ENCODE measurements at regions not wholly inside any gene's neighbourhood (a gene's known extent, or its start where the extent isn't known, plus 50 kb on each side); places are given as distances from the start of the nearest gene placed in this dataset.

DNA sequence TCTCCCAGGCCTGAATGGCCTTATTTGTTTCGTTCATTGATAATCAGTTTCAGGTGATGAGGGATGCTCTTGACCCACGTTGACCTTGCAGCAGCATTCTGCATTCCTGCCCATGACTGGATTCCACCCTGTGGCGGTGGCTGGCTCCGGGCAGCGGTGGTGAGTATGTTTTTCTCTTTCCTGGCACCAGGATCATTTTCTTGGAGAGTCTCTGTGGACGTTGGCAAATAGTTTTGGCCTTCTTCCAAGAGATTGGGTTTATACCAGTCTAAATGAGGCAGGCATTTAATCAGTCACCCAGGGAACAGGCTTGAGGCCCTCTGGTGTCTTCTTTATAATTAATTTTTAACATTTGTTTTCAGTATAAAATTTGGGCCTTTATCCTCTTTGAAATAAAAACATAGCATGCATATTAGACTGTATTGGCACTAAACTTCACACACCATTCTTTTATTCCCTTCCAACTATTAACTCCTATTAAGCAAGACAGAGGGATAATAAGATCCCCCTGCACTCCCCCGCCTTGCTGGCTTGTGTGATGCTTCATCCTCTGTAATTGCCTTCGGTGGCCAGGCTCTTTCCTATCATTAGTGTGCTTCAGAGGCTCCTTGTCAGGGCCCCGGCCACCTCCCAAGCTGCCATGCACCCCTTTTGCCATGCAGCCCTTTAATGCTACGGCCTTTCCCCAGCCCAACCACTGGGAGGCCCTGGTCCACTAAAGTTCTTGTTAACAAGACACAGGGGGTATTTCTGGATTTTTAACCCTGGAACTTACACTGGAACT, 176.2 kb upstream of the TOPAZ1 start:
- no peak for DNase-seq

DNA sequence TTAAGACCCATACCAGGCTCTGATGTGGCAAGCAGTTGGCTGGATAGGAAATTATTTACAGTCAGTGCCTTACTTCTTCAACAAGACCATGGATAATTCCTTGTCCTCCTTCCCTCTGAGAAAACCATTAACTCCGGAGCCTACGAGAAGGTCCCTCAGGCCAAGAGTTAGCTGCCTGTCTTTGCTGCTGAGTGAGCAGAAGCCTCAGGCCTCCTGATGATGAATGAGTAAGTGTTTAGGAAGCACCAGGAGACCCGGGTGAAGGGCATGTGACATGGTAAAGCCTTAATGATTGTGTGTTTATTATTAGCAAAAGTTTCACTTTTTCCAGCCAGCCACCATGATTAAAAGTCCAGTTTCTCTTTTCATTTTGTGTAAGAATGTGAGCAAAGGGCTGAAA, 174.9 kb upstream of the TOPAZ1 start:
- DNase-seq, result no peak

- DNase-seq, result no peak
Observed at GRCh38 chr3:44067431-44067830, 174.3 kb upstream of the TOPAZ1 start.

DNA sequence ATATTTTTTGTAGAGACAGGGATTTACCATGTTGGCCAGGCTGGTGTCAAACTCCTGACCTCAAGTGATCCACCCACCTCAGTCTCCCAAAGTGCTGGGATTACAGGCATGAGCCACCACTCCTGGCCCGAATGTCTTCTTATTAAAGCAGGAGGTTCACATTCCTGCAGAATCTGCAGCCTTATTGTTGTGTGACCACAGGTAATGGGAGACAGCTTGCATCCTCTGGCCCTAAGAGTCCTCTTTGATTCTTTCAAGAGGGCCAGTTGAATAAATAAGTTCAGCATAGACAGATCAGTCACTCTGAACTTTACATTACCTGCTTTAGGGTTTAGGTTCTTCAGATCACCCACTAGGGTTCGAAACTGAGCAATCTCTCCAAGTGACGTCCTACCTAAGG, 172.9 kb upstream of the TOPAZ1 start:
- no peak for DNase-seq

GRCh38 chr3:44069276-44069675, 172.4 kb upstream of the TOPAZ1 start:
- no peak for DNase-seq

- DNase-seq, result no peak
Observed at GRCh38 chr3:44070841-44071546, 170.7 kb upstream of the TOPAZ1 start.

DNA sequence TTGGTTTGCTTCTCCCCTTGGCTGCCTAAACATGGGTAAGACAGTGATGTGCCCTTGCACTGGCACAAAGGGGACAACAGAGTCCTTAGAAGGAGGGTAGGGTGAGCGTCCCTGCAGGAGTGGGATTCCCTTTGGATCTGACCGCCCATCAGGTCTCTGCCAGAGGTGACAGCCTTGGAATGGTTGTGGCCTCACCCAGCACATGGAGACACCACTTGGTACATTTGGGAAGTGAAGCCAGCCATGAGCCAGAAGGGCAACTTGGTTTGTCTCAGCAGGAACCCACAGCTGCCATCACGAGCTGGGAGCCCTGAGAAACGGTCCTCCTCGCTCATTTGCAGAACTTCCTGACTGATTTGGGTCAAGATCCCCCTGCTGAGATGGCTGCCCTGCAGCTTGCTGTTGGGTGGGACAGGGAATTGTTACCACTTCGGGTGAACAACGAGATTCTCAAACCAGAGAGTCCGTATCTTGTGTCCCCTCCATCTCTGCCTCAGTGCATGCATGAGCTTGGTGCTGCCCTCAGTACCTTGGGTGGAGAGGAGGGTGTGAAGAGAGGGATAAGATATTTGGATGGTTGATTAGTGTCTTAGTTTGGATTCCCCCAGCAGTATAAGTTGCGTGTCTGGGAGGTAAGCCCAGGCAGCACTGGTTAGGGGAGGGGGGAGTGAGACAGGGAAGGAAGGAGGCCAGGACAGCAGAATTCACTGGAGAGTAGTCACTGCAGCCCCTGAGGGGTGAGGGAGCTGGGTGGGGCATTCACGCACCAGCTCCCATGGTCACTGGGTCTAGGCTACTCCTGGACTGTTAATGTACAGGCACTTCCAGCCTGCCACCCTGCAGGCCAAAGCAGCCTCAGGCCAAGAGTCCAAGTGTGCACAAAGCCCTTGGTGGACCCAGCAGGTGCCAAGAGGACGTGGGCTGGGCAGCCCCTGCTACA, 168.8 kb upstream of the TOPAZ1 start:
- DNase-seq, result no peak

GRCh38 chr3:44074181-44074580, 167.5 kb upstream of the TOPAZ1 start:
- DNase-seq, result no peak

DNA sequence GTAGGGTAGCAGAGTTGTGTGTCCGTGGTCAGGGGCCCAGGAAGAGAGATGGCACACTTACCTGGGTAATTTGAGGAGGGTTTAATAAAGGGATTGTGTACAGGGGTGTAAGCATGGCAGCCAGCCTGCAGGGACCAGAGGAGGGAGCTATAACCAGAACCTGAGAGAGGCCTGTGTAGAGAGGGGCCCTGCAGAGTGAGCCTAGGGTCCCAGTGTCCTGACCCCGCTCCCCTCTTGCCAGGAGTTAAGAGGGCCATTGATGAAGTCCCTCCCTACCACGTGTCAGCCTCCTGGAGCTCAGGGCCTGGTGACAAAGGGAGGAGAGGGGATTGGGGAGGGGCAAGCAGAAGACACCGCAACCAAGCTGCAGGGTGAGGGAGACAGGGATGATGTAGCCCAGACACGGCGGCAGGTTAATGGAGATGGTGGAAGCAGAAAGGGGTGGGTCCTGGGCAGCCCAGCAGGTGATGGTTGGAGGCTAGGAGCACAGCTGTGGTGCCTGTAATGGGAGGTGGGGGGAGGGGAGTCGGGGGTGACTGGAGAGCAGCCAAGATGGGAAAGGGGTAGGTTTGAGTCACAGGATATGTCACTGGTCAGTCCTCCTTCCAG, 165.4 kb upstream of the TOPAZ1 start:
- DNase-seq, result no peak

GRCh38 chr3:44077267-44077666, 164.4 kb upstream of the TOPAZ1 start:
- no peak for DNase-seq

- no peak for DNase-seq
Observed at GRCh38 chr3:44078863-44079262, 162.8 kb upstream of the TOPAZ1 start.

GRCh38 chr3:44079916-44080315, 161.8 kb upstream of the TOPAZ1 start:
- DNase-seq, result no peak

GRCh38 chr3:44080474-44081072, 161.1 kb upstream of the TOPAZ1 start:
- DNase-seq, result no peak

- DNase-seq, result no peak
Observed at GRCh38 chr3:44090036-44090435, 151.7 kb upstream of the TOPAZ1 start.

GRCh38 chr3:44092497-44092896, 149.2 kb upstream of the TOPAZ1 start:
- DNase-seq, result no peak

DNA sequence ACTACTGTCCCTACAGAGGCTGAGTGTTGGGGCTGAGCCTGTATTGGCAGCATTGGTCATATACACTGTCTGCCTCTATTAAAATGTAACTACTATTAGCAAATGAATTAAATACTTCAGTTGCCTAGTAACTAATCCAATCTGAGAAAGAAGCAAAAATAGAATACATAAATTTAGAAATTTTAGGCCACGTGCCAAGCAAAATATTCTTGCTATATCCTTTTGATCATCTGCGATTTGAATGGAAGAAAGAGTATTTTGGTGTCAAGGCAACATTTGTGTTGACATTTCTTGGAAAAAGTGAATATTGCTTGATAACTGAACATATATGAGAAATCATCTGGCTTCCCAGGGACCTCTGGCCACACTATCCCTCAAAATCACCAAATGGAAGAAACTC, 148.2 kb upstream of the TOPAZ1 start:
- DNase-seq, result no peak

GRCh38 chr3:44098656-44099415, 142.8 kb upstream of the TOPAZ1 start:
- DNase-seq, result no peak

GRCh38 chr3:44099566-44100297, 142.0 kb upstream of the TOPAZ1 start:
- no peak for DNase-seq

GRCh38 chr3:44100298-44100695, 141.4 kb upstream of the TOPAZ1 start:
- DNase-seq, result no peak

GRCh38 chr3:44104043-44104442, 137.6 kb upstream of the TOPAZ1 start:
- DNase-seq, result no peak
